B cell (primary cell): ENCODE measurements at regions not wholly inside any gene's neighbourhood (a gene's known extent, or its start where the extent isn't known, plus 50 kb on each side); places are given as distances from the start of the nearest gene placed in this dataset.

Experiments
- ATAC-seq: fragments of 200-7000 bp; cut with Tn5 transposase; one replicate; pipeline ENCODE4 v1.10.0; 2021; ENCODE audit warnings: low read depth, mild to moderate bottlenecking, moderate number of reproducible peaks, moderate library complexity
- CTCF ChIA-PET: fragments of 350-600 bp; sonication (Branson Sonifier 250); formaldehyde crosslinking; loops from one replicate; lab custom pipeline; 2021; ENCODE audit warnings: antibody characterized with exemption, inconsistent platforms; lab: Charles Lee
- POLR2A ChIA-PET: fragments of 350-600 bp; sonication (Branson Sonifier 250); formaldehyde crosslinking; loops from one replicate; lab custom pipeline; 2021; ENCODE audit warnings: antibody characterized with exemption; lab: Charles Lee
- DNase-seq: peaks from one replicate; pipeline ENCODE4 v3.0.0; 2013
- H2AFZ ChIP-seq: 2 replicates; pipeline ENCODE4 v1.6.1; 2012; ENCODE audit warnings: mild to moderate bottlenecking, low read depth, low read length; ENCODE audit not compliant: insufficient read depth, poor library complexity, severe bottlenecking
- H3K27ac ChIP-seq, 2 donors: 1 replicate in 1 of 2; 2 replicates in 1 of 2; pipeline ENCODE4 v1.5.1; 2012 to 2013; ENCODE audit warnings: low read length in 2 of 2, mild to moderate bottlenecking in 2 of 2, moderate library complexity in 1 of 2
- H3K27me3 ChIP-seq, 4 experiments: fragments of 200-600 bp in 1 of 4; sonication (generic) in 1 of 4; replicated peaks in 1 of 4; 1 replicate in 2 of 4; 2 replicates in 2 of 4; pipeline versions ENCODE4 v1.6.1 to v1.7.0; 2013 to 2016; ENCODE audit warnings: low read length in 3 of 4, mild to moderate bottlenecking in 2 of 4, mixed read lengths in 1 of 4, moderate library complexity in 1 of 4; ENCODE audit not compliant: insufficient read depth in 4 of 4, control insufficient read depth in 3 of 4; ENCODE audit errors: control extremely low read depth in 1 of 4
- H3K36me3 ChIP-seq, 2 experiments: replicated peaks in 1 of 2; 1 replicate in 1 of 2; 2 replicates in 1 of 2; pipeline versions ENCODE4 v1.6.1 to v1.7.1; 2013; ENCODE audit warnings: low read length in 1 of 2; ENCODE audit not compliant: insufficient read depth in 2 of 2, control insufficient read depth in 1 of 2; ENCODE audit errors: control extremely low read depth in 1 of 2, extremely low read depth in 1 of 2
- H3K4me1 ChIP-seq, 2 donors: fragments of 200-600 bp in 1 of 2; sonication (generic) in 1 of 2; 1 replicate in 1 of 2; 2 replicates in 1 of 2; pipeline versions ENCODE4 v1.5.1 to v1.6.1; 2013 to 2017; ENCODE audit warnings: low read length in 2 of 2; ENCODE audit not compliant: control insufficient read depth in 2 of 2, insufficient read depth in 2 of 2
- H3K4me2 ChIP-seq: replicated peaks from 2 replicates; pipeline ENCODE3; 2012; ENCODE audit warnings: mild to moderate bottlenecking, low read depth, low read length; ENCODE audit not compliant: poor library complexity, severe bottlenecking
- H3K4me3 ChIP-seq, 5 experiments: fragments of 200-600 bp in 1 of 5; sonication (generic) in 1 of 5; 1 replicate in 3 of 5; 2 replicates in 2 of 5; pipeline versions ENCODE4 v1.5.1 to v1.7.0; 2011 to 2016; ENCODE audit warnings: low read length in 4 of 5, mild to moderate bottlenecking in 4 of 5, low read depth in 2 of 5, control low read depth in 1 of 5, moderate library complexity in 1 of 5; ENCODE audit not compliant: insufficient read depth in 1 of 5; ENCODE audit errors: control extremely low read depth in 1 of 5, extremely low read depth in 1 of 5
- H3K79me2 ChIP-seq: fragments of 200-600 bp; sonication (generic); one replicate; pipeline ENCODE4 v1.6.0; 2016; ENCODE audit warnings: low read length; ENCODE audit not compliant: control insufficient read depth, insufficient read depth
- H3K9ac ChIP-seq: fragments of 200-600 bp; sonication (generic); 2 replicates; pipeline ENCODE4 v1.6.1; 2017; ENCODE audit warnings: mild to moderate bottlenecking, low read length, moderate library complexity
- H3K9me3 ChIP-seq, 3 donors: one replicate each; pipeline versions ENCODE4 v1.6.1 to v1.7.1; 2013; ENCODE audit warnings: low read length in 2 of 3; ENCODE audit not compliant: control insufficient read depth in 2 of 3, insufficient read depth in 1 of 3; ENCODE audit errors: control extremely low read depth in 1 of 3
- H4K20me1 ChIP-seq: 2 replicates; pipeline ENCODE4 v1.6.0; 2012; ENCODE audit warnings: mild to moderate bottlenecking, low read length; ENCODE audit not compliant: insufficient read depth, control insufficient read depth, poor library complexity, severe bottlenecking
- H3K27ac Mint-ChIP-seq: one replicate; pipeline ENCODE4 v1.8.0; 2021; ENCODE audit warnings: mixed read lengths
- H3K27me3 Mint-ChIP-seq: one replicate; pipeline ENCODE4 v1.8.0; 2021; ENCODE audit warnings: mixed read lengths
- H3K4me1 Mint-ChIP-seq: one replicate; pipeline ENCODE4 v1.8.0; 2021; ENCODE audit warnings: mixed read lengths
- H3K4me3 Mint-ChIP-seq: one replicate; pipeline ENCODE4 v1.8.0; 2021; ENCODE audit warnings: mixed read lengths
- H3K9me3 Mint-ChIP-seq: one replicate; pipeline ENCODE4 v1.8.0; 2022; ENCODE audit warnings: mixed read lengths; ENCODE audit not compliant: insufficient read depth
- EZH2 ChIP-seq: IDR thresholded peaks from 2 replicates; pipeline ENCODE4 v1.6.1; 2012; ENCODE audit warnings: borderline replicate concordance, low read depth, mild to moderate bottlenecking, moderate library complexity, low read length; ENCODE audit not compliant: insufficient read depth, poor library complexity, severe bottlenecking
- WGBS: methylation state at CpG from one replicate; pipeline ENCODE4 v1.1.5; 2013; ENCODE audit warnings: missing lambda C conversion rate; ENCODE audit not compliant: insufficient coverage; 5-methylcytosine and 5-hydroxymethylcytosine counted together
- intact Hi-C: fragments of 100-400 bp; cut with micrococcal nuclease; formaldehyde crosslinking; loops from one replicate; pipeline ENCODE4 v1.10.0; 2022
- TF ChIP-seq, protein P1 (sequence below): fragments of 200-600 bp; IDR thresholded peaks from one replicate; pipeline ENCODE4 v1.8.0; 2022; ENCODE audit warnings: antibody characterized with exemption, mild to moderate bottlenecking

- 90% methylated on average over 3 of the region's 3 CpGs for WGBS
- H3K36me3 ChIP-seq = no peaks in the 10 kb centered on the region
- no peaks in the 10 kb centered on the region for H3K4me1 Mint-ChIP-seq
- H3K27ac Mint-ChIP-seq = no peak overlapping the region
- no peak overlapping the region for H3K27ac ChIP-seq
- TF ChIP-seq EZH2 = no peak
- TF ChIP-seq, protein P1, sequence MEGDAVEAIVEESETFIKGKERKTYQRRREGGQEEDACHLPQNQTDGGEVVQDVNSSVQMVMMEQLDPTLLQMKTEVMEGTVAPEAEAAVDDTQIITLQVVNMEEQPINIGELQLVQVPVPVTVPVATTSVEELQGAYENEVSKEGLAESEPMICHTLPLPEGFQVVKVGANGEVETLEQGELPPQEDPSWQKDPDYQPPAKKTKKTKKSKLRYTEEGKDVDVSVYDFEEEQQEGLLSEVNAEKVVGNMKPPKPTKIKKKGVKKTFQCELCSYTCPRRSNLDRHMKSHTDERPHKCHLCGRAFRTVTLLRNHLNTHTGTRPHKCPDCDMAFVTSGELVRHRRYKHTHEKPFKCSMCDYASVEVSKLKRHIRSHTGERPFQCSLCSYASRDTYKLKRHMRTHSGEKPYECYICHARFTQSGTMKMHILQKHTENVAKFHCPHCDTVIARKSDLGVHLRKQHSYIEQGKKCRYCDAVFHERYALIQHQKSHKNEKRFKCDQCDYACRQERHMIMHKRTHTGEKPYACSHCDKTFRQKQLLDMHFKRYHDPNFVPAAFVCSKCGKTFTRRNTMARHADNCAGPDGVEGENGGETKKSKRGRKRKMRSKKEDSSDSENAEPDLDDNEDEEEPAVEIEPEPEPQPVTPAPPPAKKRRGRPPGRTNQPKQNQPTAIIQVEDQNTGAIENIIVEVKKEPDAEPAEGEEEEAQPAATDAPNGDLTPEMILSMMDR = no peak
- ChIA-PET CTCF (no interaction called here), POLR2A (no interaction called here)
- H3K4me1 ChIP-seq = no peaks in the 10 kb centered on the region
- H3K4me3 Mint-ChIP-seq = no peak overlapping the region
- H3K9me3 ChIP-seq = no peaks in the 10 kb centered on the region
- intact Hi-C loops = no loop called here
- no peak overlapping the region for H3K4me3 ChIP-seq
- DNase-seq (no peak), ATAC-seq (no peak)
- H3K79me2 ChIP-seq = no peaks in the 10 kb centered on the region
- H4K20me1 ChIP-seq = no peaks in the 10 kb centered on the region
- no peak overlapping the region for H3K4me2 ChIP-seq
- H3K9ac ChIP-seq = no peak overlapping the region
- no peak overlapping the region for H2AFZ ChIP-seq
- H3K27me3 ChIP-seq = no peaks in the 10 kb centered on the region
- H3K27me3 Mint-ChIP-seq = no peaks in the 10 kb centered on the region
- H3K9me3 Mint-ChIP-seq = no peaks in the 10 kb centered on the region
Observed at GRCh38 chr14:100463937-100464336, 123.3 kb downstream of the BEGAIN start.

DNA sequence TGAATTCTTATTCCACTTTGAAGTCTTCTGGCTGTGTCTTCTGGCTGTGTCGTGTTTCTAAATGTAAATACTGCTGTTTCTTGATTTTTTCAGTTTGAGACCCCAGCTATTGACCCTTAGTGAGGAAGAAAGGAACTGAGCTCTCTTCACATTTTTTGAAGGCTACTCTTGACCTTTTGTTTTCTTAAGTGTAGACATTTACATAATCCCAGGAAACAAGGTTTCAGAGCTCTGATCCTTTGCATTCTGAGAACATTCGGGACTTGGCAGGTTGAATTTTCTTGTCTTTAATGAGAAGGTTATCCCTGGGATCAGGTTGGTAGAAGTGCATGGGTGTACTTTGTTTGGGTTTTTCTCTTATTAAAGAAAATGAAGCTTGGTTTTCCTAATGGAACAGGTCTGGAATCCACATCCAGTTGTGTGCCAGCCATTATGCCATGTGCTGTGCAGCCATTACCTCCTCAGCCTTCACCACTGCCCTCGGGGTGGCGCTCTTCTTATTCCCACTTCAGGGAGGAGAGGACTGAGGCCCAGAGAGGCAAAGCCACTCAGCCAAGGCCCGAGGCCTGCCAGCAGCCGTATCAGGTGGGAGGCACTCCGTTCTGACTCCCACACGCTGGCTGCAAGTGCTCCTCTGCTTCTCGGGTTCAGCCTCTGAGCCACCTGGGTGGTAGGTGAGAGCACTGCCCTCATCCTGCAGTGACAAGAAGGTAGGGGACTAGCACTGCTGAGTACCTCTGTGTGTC, 120.9 kb downstream of the BEGAIN start:
- DNase-seq = no peak
- H3K9me3 Mint-ChIP-seq = no peaks in the 10 kb centered on the region
- 88% methylated on average over 8 of the region's 9 CpGs for WGBS
- CTCF ChIA-PET = no interaction called here
- no peak for ATAC-seq
- Histone ChIP-seq H3K4me2 (no peak overlapping the region), H3K27ac (no peak overlapping the region), H3K27me3 (no peaks in the 10 kb centered on the region), H3K36me3 (no peaks in the 10 kb centered on the region), H3K4me3 (no peak overlapping the region), H3K9ac (no peak overlapping the region), H2AFZ (no peak overlapping the region), H3K9me3 (no peaks in the 10 kb centered on the region), H3K79me2 (no peaks in the 10 kb centered on the region), H3K4me1 (no peaks in the 10 kb centered on the region), H4K20me1 (no peaks in the 10 kb centered on the region)
- TF ChIP-seq, protein P1 = no peak
- TF ChIP-seq EZH2 = no peak
- intact Hi-C loops = no loop called here
- no peaks in the 10 kb centered on the region for H3K4me1 Mint-ChIP-seq
- no peak overlapping the region for H3K27ac Mint-ChIP-seq
- POLR2A ChIA-PET = no interaction called here
- no peaks in the 10 kb centered on the region for H3K27me3 Mint-ChIP-seq
- H3K4me3 Mint-ChIP-seq = no peak overlapping the region
